WTC11 (cell line): ENCODE measurements at regions not wholly inside any gene's neighbourhood (a gene's known extent, or its start where the extent isn't known, plus 50 kb on each side); places are given as distances from the start of the nearest gene placed in this dataset.
"Not testable (repeated sequence)": the region's sequence is repeated elsewhere in the genome, so short reads cannot be mapped to it uniquely, and the experiment has no call there.

Experiments used
- ATAC-seq: fragments of 200-7000 bp; cut with Tn5 transposase; 2 replicates; pipeline ENCODE4 v1.10.0; 2021; ENCODE audit warnings: mild to moderate bottlenecking, moderate library complexity
- CTCF ChIA-PET: fragments of 300-600 bp; sonication (Branson Sonifier 250); formaldehyde crosslinking; loops from one replicate; lab custom pipeline; 2021; ENCODE audit warnings: antibody characterized with exemption; lab: Charles Lee
- POLR2A ChIA-PET: fragments of 350-600 bp; sonication (Branson Sonifier 250); formaldehyde crosslinking; loops from one replicate; lab custom pipeline; 2021; ENCODE audit warnings: antibody characterized with exemption; lab: Charles Lee
- DNase-seq: peaks from one replicate; pipeline ENCODE4 v3.0.0; 2021; ENCODE audit warnings: low spot score
- H3K27ac Mint-ChIP-seq: 2 replicates; pipeline ENCODE4 v1.8.0; 2021; ENCODE audit warnings: mixed read lengths
- H3K27me3 Mint-ChIP-seq: 2 replicates; pipeline ENCODE4 v1.8.0; 2021; ENCODE audit warnings: low read depth, mild to moderate bottlenecking, moderate library complexity, mixed read lengths
- H3K36me3 Mint-ChIP-seq: 2 replicates; pipeline ENCODE4 v1.8.0; 2021; ENCODE audit warnings: mixed read lengths
- H3K4me1 Mint-ChIP-seq: 2 replicates; pipeline ENCODE4 v1.8.0; 2022; ENCODE audit warnings: mixed read lengths
- H3K4me3 Mint-ChIP-seq: 2 replicates; pipeline ENCODE4 v1.8.0; 2021; ENCODE audit warnings: mild to moderate bottlenecking, moderate library complexity, mixed read lengths
- H3K9me3 Mint-ChIP-seq: 2 replicates; pipeline ENCODE4 v1.8.0; 2021; ENCODE audit warnings: mixed read lengths
- ELF4 ChIP-seq: sonication (generic); formaldehyde crosslinking; IDR thresholded peaks from 2 replicates; pipeline ENCODE4 v1.8.1; 2022; ENCODE audit warnings: low read depth, mild to moderate bottlenecking, moderate library complexity, missing genetic modification reagents
- KAT7 ChIP-seq: sonication (generic); formaldehyde crosslinking; IDR thresholded peaks from 2 replicates; pipeline ENCODE4 v1.8.1; 2023; ENCODE audit warnings: missing genetic modification reagents, mild to moderate bottlenecking, borderline replicate concordance
- MYBL2 ChIP-seq: sonication (generic); formaldehyde crosslinking; IDR thresholded peaks from 2 replicates; pipeline ENCODE4 v1.8.1; 2023; ENCODE audit warnings: mild to moderate bottlenecking, moderate library complexity, missing genetic modification reagents
- SMAD4 ChIP-seq: sonication (generic); formaldehyde crosslinking; IDR thresholded peaks from 2 replicates; pipeline ENCODE4 v1.8.0; 2022; ENCODE audit warnings: mild to moderate bottlenecking, missing genetic modification reagents
- TEAD1 ChIP-seq: sonication (generic); formaldehyde crosslinking; IDR thresholded peaks from 2 replicates; pipeline ENCODE4 v1.8.0; 2022; ENCODE audit warnings: mild to moderate bottlenecking, missing genetic modification reagents
- TEAD4 ChIP-seq: sonication (generic); formaldehyde crosslinking; IDR thresholded peaks from 2 replicates; pipeline ENCODE4 v1.8.0; 2022; ENCODE audit warnings: mild to moderate bottlenecking, missing genetic modification reagents
- ZNF219 ChIP-seq: sonication (generic); formaldehyde crosslinking; IDR thresholded peaks from 2 replicates; pipeline ENCODE4 v1.8.0; 2023; ENCODE audit warnings: missing genetic modification reagents, mild to moderate bottlenecking, borderline replicate concordance
- TF ChIP-seq, protein P1 (sequence below): sonication (generic); formaldehyde crosslinking; IDR thresholded peaks from 2 replicates; pipeline ENCODE4 v1.8.0; 2023; ENCODE audit warnings: missing genetic modification reagents, mild to moderate bottlenecking, borderline replicate concordance
- TF ChIP-seq, protein P2 (sequence below): sonication (generic); formaldehyde crosslinking; IDR thresholded peaks from 2 replicates; pipeline ENCODE4 v1.8.1; 2023; ENCODE audit warnings: mild to moderate bottlenecking, missing genetic modification reagents
- TF ChIP-seq, protein P3 (sequence below): sonication (generic); formaldehyde crosslinking; IDR thresholded peaks from 2 replicates; pipeline ENCODE4 v1.8.1; 2022; ENCODE audit warnings: missing genetic modification reagents, borderline replicate concordance
- TF ChIP-seq, protein P4 (sequence below): sonication (generic); formaldehyde crosslinking; IDR thresholded peaks from 2 replicates; pipeline ENCODE4 v1.8.1; 2022; ENCODE audit warnings: mild to moderate bottlenecking, moderate library complexity, missing genetic modification reagents
- TF ChIP-seq, protein P5 (sequence below): sonication (generic); formaldehyde crosslinking; IDR thresholded peaks from 2 replicates; pipeline ENCODE4 v1.8.0; 2023; ENCODE audit warnings: missing genetic modification reagents

- H3K27ac Mint-ChIP-seq: no peak overlapping the region
- H3K4me3 Mint-ChIP-seq: no peak overlapping the region
- ChIA-PET CTCF (no interaction called here), POLR2A (no interaction called here)
- ATAC-seq (no peak), DNase-seq (no peak)
- H3K9me3 Mint-ChIP-seq: peaks cover 69% of the 10 kb centered on the region
- TF ChIP-seq ELF4 (CRISPR knock-in tag) (no peak), TEAD4 (CRISPR knock-in tag) (no peak), ZNF219 (CRISPR knock-in tag) (no peak)
- TF ChIP-seq, protein P1, sequence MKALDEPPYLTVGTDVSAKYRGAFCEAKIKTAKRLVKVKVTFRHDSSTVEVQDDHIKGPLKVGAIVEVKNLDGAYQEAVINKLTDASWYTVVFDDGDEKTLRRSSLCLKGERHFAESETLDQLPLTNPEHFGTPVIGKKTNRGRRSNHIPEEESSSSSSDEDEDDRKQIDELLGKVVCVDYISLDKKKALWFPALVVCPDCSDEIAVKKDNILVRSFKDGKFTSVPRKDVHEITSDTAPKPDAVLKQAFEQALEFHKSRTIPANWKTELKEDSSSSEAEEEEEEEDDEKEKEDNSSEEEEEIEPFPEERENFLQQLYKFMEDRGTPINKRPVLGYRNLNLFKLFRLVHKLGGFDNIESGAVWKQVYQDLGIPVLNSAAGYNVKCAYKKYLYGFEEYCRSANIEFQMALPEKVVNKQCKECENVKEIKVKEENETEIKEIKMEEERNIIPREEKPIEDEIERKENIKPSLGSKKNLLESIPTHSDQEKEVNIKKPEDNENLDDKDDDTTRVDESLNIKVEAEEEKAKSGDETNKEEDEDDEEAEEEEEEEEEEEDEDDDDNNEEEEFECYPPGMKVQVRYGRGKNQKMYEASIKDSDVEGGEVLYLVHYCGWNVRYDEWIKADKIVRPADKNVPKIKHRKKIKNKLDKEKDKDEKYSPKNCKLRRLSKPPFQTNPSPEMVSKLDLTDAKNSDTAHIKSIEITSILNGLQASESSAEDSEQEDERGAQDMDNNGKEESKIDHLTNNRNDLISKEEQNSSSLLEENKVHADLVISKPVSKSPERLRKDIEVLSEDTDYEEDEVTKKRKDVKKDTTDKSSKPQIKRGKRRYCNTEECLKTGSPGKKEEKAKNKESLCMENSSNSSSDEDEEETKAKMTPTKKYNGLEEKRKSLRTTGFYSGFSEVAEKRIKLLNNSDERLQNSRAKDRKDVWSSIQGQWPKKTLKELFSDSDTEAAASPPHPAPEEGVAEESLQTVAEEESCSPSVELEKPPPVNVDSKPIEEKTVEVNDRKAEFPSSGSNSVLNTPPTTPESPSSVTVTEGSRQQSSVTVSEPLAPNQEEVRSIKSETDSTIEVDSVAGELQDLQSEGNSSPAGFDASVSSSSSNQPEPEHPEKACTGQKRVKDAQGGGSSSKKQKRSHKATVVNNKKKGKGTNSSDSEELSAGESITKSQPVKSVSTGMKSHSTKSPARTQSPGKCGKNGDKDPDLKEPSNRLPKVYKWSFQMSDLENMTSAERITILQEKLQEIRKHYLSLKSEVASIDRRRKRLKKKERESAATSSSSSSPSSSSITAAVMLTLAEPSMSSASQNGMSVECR (CRISPR knock-in tag): no peak
- TF ChIP-seq, protein P2, sequence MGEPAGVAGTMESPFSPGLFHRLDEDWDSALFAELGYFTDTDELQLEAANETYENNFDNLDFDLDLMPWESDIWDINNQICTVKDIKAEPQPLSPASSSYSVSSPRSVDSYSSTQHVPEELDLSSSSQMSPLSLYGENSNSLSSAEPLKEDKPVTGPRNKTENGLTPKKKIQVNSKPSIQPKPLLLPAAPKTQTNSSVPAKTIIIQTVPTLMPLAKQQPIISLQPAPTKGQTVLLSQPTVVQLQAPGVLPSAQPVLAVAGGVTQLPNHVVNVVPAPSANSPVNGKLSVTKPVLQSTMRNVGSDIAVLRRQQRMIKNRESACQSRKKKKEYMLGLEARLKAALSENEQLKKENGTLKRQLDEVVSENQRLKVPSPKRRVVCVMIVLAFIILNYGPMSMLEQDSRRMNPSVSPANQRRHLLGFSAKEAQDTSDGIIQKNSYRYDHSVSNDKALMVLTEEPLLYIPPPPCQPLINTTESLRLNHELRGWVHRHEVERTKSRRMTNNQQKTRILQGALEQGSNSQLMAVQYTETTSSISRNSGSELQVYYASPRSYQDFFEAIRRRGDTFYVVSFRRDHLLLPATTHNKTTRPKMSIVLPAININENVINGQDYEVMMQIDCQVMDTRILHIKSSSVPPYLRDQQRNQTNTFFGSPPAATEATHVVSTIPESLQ (CRISPR knock-in tag): no peak
- TF ChIP-seq, protein P3, sequence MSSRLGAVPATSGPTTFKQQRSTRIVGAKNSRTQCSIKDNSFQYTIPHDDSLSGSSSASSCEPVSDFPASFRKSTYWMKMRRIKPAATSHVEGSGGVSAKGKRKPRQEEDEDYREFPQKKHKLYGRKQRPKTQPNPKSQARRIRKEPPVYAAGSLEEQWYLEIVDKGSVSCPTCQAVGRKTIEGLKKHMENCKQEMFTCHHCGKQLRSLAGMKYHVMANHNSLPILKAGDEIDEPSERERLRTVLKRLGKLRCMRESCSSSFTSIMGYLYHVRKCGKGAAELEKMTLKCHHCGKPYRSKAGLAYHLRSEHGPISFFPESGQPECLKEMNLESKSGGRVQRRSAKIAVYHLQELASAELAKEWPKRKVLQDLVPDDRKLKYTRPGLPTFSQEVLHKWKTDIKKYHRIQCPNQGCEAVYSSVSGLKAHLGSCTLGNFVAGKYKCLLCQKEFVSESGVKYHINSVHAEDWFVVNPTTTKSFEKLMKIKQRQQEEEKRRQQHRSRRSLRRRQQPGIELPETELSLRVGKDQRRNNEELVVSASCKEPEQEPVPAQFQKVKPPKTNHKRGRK (CRISPR knock-in tag): no peak
- no peaks in the 10 kb centered on the region for H3K4me1 Mint-ChIP-seq
- no peaks in the 10 kb centered on the region; the same call in 1 of the 2 replicates for H3K27me3 Mint-ChIP-seq
- peaks cover 16% of the 10 kb centered on the region for H3K36me3 Mint-ChIP-seq
These were observed 323.9 kb upstream of the GLI3 start for GRCh38 chr7:42560866-42561265.

- POLR2A ChIA-PET, CTCF ChIA-PET: not testable (repeated sequence)
- H3K9me3 Mint-ChIP-seq: peaks cover 84% of the 10 kb centered on the region
These were observed 317.9 kb upstream of the GLI3 start for GRCh38 chr7:42554932-42555331.

DNA sequence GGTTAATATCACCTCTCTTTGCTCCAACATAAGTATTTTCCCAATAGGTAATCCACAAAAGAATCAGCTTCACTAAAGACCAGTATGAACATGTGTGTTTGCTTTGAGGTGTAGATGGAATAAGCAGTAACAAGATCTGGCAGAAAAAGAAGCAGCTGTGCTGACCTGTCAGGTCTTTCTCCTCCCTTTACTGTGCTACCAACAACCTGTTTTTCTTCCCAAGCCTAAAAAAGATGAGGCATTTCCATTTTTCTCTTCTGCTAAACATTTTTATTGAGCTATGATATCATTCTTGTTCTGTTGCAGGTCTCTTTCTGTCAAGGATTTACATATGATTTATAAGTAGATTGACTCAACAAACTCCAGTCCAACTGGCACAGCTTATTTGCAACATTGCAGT is 315.2 kb upstream of the GLI3 start:
- ChIA-PET POLR2A (no interaction called here), CTCF (no interaction called here)
- Mint-ChIP-seq H3K4me1 (no peaks in the 10 kb centered on the region), H3K27ac (no peak overlapping the region), H3K27me3 (peaks cover 11% of the 10 kb centered on the region), H3K9me3 (peaks cover 91% of the 10 kb centered on the region), H3K4me3 (no peak overlapping the region), H3K36me3 (peaks cover 77% of the 10 kb centered on the region)
- no peak for ATAC-seq
- DNase-seq: no peak
- TF ChIP-seq MYBL2 (CRISPR knock-in tag) (no peak), KAT7 (CRISPR knock-in tag) (no peak), SMAD4 (CRISPR knock-in tag) (no peak), TEAD1 (CRISPR knock-in tag) (no peak)
- TF ChIP-seq, protein P4, sequence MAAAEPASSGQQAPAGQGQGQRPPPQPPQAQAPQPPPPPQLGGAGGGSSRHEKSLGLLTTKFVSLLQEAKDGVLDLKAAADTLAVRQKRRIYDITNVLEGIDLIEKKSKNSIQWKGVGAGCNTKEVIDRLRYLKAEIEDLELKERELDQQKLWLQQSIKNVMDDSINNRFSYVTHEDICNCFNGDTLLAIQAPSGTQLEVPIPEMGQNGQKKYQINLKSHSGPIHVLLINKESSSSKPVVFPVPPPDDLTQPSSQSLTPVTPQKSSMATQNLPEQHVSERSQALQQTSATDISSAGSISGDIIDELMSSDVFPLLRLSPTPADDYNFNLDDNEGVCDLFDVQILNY (CRISPR knock-in tag): no peak
- TF ChIP-seq, protein P1 (CRISPR knock-in tag): no peak
- TF ChIP-seq, protein P5, sequence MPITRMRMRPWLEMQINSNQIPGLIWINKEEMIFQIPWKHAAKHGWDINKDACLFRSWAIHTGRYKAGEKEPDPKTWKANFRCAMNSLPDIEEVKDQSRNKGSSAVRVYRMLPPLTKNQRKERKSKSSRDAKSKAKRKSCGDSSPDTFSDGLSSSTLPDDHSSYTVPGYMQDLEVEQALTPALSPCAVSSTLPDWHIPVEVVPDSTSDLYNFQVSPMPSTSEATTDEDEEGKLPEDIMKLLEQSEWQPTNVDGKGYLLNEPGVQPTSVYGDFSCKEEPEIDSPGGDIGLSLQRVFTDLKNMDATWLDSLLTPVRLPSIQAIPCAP (CRISPR knock-in tag): no peak
- TF ChIP-seq, all 79 proteins: peak for 0

More at GRCh38 chr7:42554932-42555331, 317.9 kb upstream of the GLI3 start:
- not testable (repeated sequence) for H3K27ac Mint-ChIP-seq, DNase-seq, H3K4me1 Mint-ChIP-seq, ATAC-seq, H3K4me3 Mint-ChIP-seq
- peaks cover 68% of the 10 kb centered on the region for H3K36me3 Mint-ChIP-seq
- H3K27me3 Mint-ChIP-seq: peaks cover 11% of the 10 kb centered on the region
